HepG2 (cell line): ENCODE measurements at regions not wholly inside any gene's neighbourhood (a gene's known extent, or its start where the extent isn't known, plus 50 kb on each side); places are given as distances from the start of the nearest gene placed in this dataset.

Experiments used
- ATAC-seq: fragments of 200-7000 bp; cut with Tn5 transposase; 3 replicates; pipeline ENCODE4 v1.9.1; 2020; ENCODE audit warnings: mild to moderate bottlenecking, moderate library complexity
- BruUV-seq: library from RNA; stranded (reverse); fragments of 400-500 nt; replicated peaks from 2 replicates; lab custom pipeline; 2021; lab: Mats Ljungman, UMichigan
- CTCF ChIA-PET: fragments of 300-600 bp; formaldehyde crosslinking; extraction: SDS; loops from one replicate; lab custom pipeline; 2021; ENCODE audit warnings: low total read pairs, inconsistent platforms, low intra/inter-chr PET ratio; lab: Yijun Ruan, JAX
- POLR2A ChIA-PET: fragments of 350-600 bp; sonication (Branson Sonifier 250); formaldehyde crosslinking; loops from one replicate; lab custom pipeline; 2020; ENCODE audit warnings: antibody characterized with exemption, inconsistent platforms; lab: Yijun Ruan, JAX
- DNase-seq: peaks from one replicate; pipeline ENCODE4 v3.0.0-alpha.2; 2015; ENCODE audit warnings: low spot score
- FAIRE-seq: peaks from 3 replicates; lab custom pipeline; 2011; peaks lifted over from hg19 to GRCh38; lab: Jason Lieb, UNC
- H2AFZ ChIP-seq: one replicate; pipeline ENCODE4 v1.6.1; 2011; ENCODE audit warnings: low read length, inconsistent platforms
- H3K27ac ChIP-seq: fragments of 300-600 bp; 3 replicates; pipeline ENCODE4 v1.8.0; 2011; ENCODE audit warnings: mixed run types, mild to moderate bottlenecking, mixed read lengths, low read length, inconsistent platforms; ENCODE audit not compliant: insufficient read depth; ENCODE audit errors: extremely low read length
- H3K27me3 ChIP-seq, 2 experiments: fragments of 200-600 bp in 1 of 2; 2 replicates in 1 of 2; 3 replicates in 1 of 2; pipeline versions ENCODE4 v1.6.0 to v1.8.0; 2011; ENCODE audit warnings: low read length in 2 of 2, mild to moderate bottlenecking in 2 of 2, moderate library complexity in 2 of 2, inconsistent platforms in 1 of 2; ENCODE audit not compliant: insufficient read depth in 2 of 2, control insufficient read depth in 1 of 2
- H3K36me3 ChIP-seq, 2 experiments: fragments of 200-600 bp in 1 of 2; replicated peaks in 1 of 2; 2 replicates in 1 of 2; 3 replicates in 1 of 2; pipeline versions ENCODE4 v1.5.1 to v1.8.0; 2011; ENCODE audit warnings: low read length in 2 of 2, inconsistent platforms in 1 of 2; ENCODE audit not compliant: insufficient read depth in 2 of 2, control insufficient read depth in 1 of 2
- H3K4me1 ChIP-seq: 2 replicates; pipeline ENCODE4 v1.5.1; 2012; ENCODE audit warnings: low read length, inconsistent platforms; ENCODE audit not compliant: insufficient read depth
- H3K4me2 ChIP-seq: 2 replicates; pipeline ENCODE4 v1.6.0; 2011; ENCODE audit warnings: low read depth, low read length, inconsistent platforms
- H3K4me3 ChIP-seq, 3 experiments: fragments of 200-600 bp in 1 of 3; sonication (generic), shearing (Covaris generic) in 1 of 3; replicated peaks in 1 of 3; 2 replicates each; pipeline ENCODE4 v1.5.1; 2011 to 2016; ENCODE audit warnings: low read length in 3 of 3, inconsistent platforms in 2 of 3, low read depth in 2 of 3, mild to moderate bottlenecking in 2 of 3, control low read depth in 1 of 3, mixed read lengths in 1 of 3; ENCODE audit not compliant: insufficient read depth in 1 of 3
- H3K79me2 ChIP-seq: one replicate; pipeline ENCODE4 v1.6.1; 2011; ENCODE audit warnings: low read length, inconsistent platforms; ENCODE audit not compliant: insufficient read depth
- H3K9ac ChIP-seq: 2 replicates; pipeline ENCODE4 v1.6.0; 2011; ENCODE audit warnings: mild to moderate bottlenecking, low read depth, low read length, inconsistent platforms; ENCODE audit not compliant: insufficient read depth
- H3K9me3 ChIP-seq: 2 replicates; pipeline ENCODE4 v1.5.1; 2012; ENCODE audit warnings: mild to moderate bottlenecking, low read length
- H4K20me1 ChIP-seq: 2 replicates; pipeline ENCODE4 v1.6.0; 2011; ENCODE audit warnings: inconsistent platforms, mild to moderate bottlenecking, low read length, moderate library complexity; ENCODE audit not compliant: insufficient read depth
- CCDC6 ChIP-seq: sonication (generic); formaldehyde crosslinking; IDR thresholded peaks from 2 replicates; pipeline ENCODE4 v1.8.1; 2022; ENCODE audit warnings: mild to moderate bottlenecking, missing genetic modification reagents, moderate library complexity
- CREBL2 ChIP-seq: sonication (generic); formaldehyde crosslinking; IDR thresholded peaks from 2 replicates; pipeline ENCODE4 v1.8.1; 2023; ENCODE audit warnings: missing genetic modification reagents, mild to moderate bottlenecking, borderline replicate concordance
- DR1 ChIP-seq: sonication (generic); formaldehyde crosslinking; IDR thresholded peaks from 2 replicates; pipeline ENCODE4 v1.8.0; 2021; ENCODE audit warnings: mild to moderate bottlenecking, missing genetic modification reagents, inconsistent platforms
- IRF2 ChIP-seq: IDR thresholded peaks from 2 replicates; pipeline ENCODE4 v1.6.1; 2018; ENCODE audit warnings: missing genetic modification reagents, missing compliant biosample characterization
- MTERF4 ChIP-seq: sonication (generic); formaldehyde crosslinking; IDR thresholded peaks from 2 replicates; pipeline ENCODE4 v1.8.0; 2023; ENCODE audit warnings: mild to moderate bottlenecking, missing genetic modification reagents
- POGZ ChIP-seq: sonication (generic); formaldehyde crosslinking; IDR thresholded peaks from 2 replicates; pipeline ENCODE4 v1.4.0; 2020; ENCODE audit warnings: mild to moderate bottlenecking, missing genetic modification reagents
- STAT6 ChIP-seq: sonication (generic); formaldehyde crosslinking; IDR thresholded peaks from 2 replicates; pipeline ENCODE4 v1.4.0; 2020; ENCODE audit warnings: missing genetic modification reagents, mild to moderate bottlenecking, borderline replicate concordance
- ZNF234 ChIP-seq: sonication (generic); formaldehyde crosslinking; conservative IDR thresholded peaks from 2 replicates; pipeline ENCODE4 v1.5.1; 2020; ENCODE audit warnings: mild to moderate bottlenecking, missing genetic modification reagents
- WGBS: methylation state at CpG from one replicate; pipeline ENCODE4 v1.1.6; 2017; ENCODE audit warnings: low lambda C conversion rate; 5-methylcytosine and 5-hydroxymethylcytosine counted together
- in situ Hi-C: cut with HindIII; loops from 2 replicates; pipeline ENCODE4 v1.10.0; 2017; ENCODE audit warnings: low pct_unique_long_range_greater_than_20kb; ENCODE audit not compliant: extremely low pct_ligation_motif_present
- intact Hi-C: fragments of 100-400 bp; cut with micrococcal nuclease; formaldehyde crosslinking; loops from one replicate; pipeline ENCODE4 v1.10.0; 2022; ENCODE audit not compliant: unreplicated experiment
- TF ChIP-seq, protein P1 (sequence below): sonication (generic); formaldehyde crosslinking; IDR thresholded peaks from 2 replicates; pipeline ENCODE4 v1.9.0; 2021; ENCODE audit warnings: mild to moderate bottlenecking, missing genetic modification reagents

GRCh38 chr19:30086916-30087315, 144.9 kb downstream of the URI1 start:
- no peaks in the 10 kb centered on the region for H3K9me3 ChIP-seq
- WGBS: 45% methylated on average over 10 of the region's 10 CpGs
- BruUV-seq: no TSS peak
- H3K36me3 ChIP-seq: no peaks in the 10 kb centered on the region
- H3K4me3 ChIP-seq: no peak overlapping the region
- no peak overlapping the region for H2AFZ ChIP-seq
- H3K4me2 ChIP-seq: no peak overlapping the region
- H3K9ac ChIP-seq: no peak overlapping the region
- no peaks in the 10 kb centered on the region for H3K4me1 ChIP-seq
- ChIA-PET CTCF (no interaction called here), POLR2A (no interaction called here)
- H3K27me3 ChIP-seq: peaks cover 4 to 17% of the 10 kb centered on the region in 2 experiments; a peak in 3 of 5 replicates
- no peaks in the 10 kb centered on the region for H3K79me2 ChIP-seq
- H4K20me1 ChIP-seq: no peaks in the 10 kb centered on the region
- intact Hi-C loops (no loop called here), in situ Hi-C loops (no loop called here)
- ATAC-seq (no peak), DNase-seq (no peak), FAIRE-seq (no peak)
- TF ChIP-seq CCDC6 (CRISPR knock-in tag) (no peak), MTERF4 (CRISPR knock-in tag) (no peak), CREBL2 (CRISPR knock-in tag) (no peak), ZNF234 (no peak), STAT6 (CRISPR knock-in tag) (no peak), POGZ (no peak), IRF2 (no peak), DR1 (no peak)
- TF ChIP-seq, protein P1, sequence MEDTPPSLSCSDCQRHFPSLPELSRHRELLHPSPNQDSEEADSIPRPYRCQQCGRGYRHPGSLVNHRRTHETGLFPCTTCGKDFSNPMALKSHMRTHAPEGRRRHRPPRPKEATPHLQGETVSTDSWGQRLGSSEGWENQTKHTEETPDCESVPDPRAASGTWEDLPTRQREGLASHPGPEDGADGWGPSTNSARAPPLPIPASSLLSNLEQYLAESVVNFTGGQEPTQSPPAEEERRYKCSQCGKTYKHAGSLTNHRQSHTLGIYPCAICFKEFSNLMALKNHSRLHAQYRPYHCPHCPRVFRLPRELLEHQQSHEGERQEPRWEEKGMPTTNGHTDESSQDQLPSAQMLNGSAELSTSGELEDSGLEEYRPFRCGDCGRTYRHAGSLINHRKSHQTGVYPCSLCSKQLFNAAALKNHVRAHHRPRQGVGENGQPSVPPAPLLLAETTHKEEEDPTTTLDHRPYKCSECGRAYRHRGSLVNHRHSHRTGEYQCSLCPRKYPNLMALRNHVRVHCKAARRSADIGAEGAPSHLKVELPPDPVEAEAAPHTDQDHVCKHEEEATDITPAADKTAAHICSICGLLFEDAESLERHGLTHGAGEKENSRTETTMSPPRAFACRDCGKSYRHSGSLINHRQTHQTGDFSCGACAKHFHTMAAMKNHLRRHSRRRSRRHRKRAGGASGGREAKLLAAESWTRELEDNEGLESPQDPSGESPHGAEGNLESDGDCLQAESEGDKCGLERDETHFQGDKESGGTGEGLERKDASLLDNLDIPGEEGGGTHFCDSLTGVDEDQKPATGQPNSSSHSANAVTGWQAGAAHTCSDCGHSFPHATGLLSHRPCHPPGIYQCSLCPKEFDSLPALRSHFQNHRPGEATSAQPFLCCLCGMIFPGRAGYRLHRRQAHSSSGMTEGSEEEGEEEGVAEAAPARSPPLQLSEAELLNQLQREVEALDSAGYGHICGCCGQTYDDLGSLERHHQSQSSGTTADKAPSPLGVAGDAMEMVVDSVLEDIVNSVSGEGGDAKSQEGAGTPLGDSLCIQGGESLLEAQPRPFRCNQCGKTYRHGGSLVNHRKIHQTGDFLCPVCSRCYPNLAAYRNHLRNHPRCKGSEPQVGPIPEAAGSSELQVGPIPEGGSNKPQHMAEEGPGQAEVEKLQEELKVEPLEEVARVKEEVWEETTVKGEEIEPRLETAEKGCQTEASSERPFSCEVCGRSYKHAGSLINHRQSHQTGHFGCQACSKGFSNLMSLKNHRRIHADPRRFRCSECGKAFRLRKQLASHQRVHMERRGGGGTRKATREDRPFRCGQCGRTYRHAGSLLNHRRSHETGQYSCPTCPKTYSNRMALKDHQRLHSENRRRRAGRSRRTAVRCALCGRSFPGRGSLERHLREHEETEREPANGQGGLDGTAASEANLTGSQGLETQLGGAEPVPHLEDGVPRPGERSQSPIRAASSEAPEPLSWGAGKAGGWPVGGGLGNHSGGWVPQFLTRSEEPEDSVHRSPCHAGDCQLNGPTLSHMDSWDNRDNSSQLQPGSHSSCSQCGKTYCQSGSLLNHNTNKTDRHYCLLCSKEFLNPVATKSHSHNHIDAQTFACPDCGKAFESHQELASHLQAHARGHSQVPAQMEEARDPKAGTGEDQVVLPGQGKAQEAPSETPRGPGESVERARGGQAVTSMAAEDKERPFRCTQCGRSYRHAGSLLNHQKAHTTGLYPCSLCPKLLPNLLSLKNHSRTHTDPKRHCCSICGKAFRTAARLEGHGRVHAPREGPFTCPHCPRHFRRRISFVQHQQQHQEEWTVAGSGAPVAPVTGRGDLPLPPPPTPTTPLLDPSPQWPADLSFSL: no peak
- H3K27ac ChIP-seq: no peak overlapping the region
